ENCODE measurements at regions not wholly inside any gene's neighbourhood (a gene's known extent, or its start where the extent isn't known, plus 50 kb on each side); places are given as distances from the start of the nearest gene placed in this dataset.

GRCh38 chr11:25939691-25940090 lies 392.2 kb upstream of the ANO3 start:
- no peak for ATAC-seq (ENCODE audit: insufficient read depth, low FRiP score)
- H3K4me1 ChIP-seq (ENCODE audit: control insufficient read depth in 5 of 5, insufficient read depth in 5 of 5, low read length in 5 of 5) = peaks cover 0 to 9% (median 0%) of the 10 kb centered on the region in 5 donors
- H3K9ac ChIP-seq (ENCODE audit: insufficient read depth in 1 of 2, low read length in 2 of 2) = no peak overlapping the region
- 89 to 93% methylated on average over 2 of the region's 2 CpGs for WGBS, 2 donors
- H3K9me3 ChIP-seq (ENCODE audit: control insufficient read depth in 4 of 4, insufficient read depth in 3 of 4, low read length in 3 of 4) = peaks cover 0 to 3% (median 2%) of the 10 kb centered on the region in 4 donors
- TF ChIP-seq CTCF (IDR thresholded peaks at IDR 0.05; ENCODE audit: control extremely low read depth, extremely low read depth) = no peak
- H3K27ac ChIP-seq (ENCODE audit: low read depth in 1 of 2, low read length in 1 of 2) = no peak overlapping the region
- H3K4me3 ChIP-seq = no peak overlapping the region
- H3K27me3 ChIP-seq (ENCODE audit: control insufficient read depth in 3 of 3, insufficient read depth in 3 of 3, low read length in 2 of 3) = no peaks in the 10 kb centered on the region
- no peaks in the 10 kb centered on the region for H3K36me3 ChIP-seq (ENCODE audit: control insufficient read depth in 4 of 4, insufficient read depth in 4 of 4, low read length in 4 of 4)
- DNase-seq = no peak

GRCh38 chr11:25941353-25941752 lies 390.6 kb upstream of the ANO3 start:
- ATAC-seq (ENCODE audit: insufficient read depth, low FRiP score) (no peak), DNase-seq (no peak)
- no peaks in the 10 kb centered on the region for H3K36me3 ChIP-seq (ENCODE audit: control insufficient read depth in 4 of 4, insufficient read depth in 4 of 4, low read length in 4 of 4)
- H3K4me3 ChIP-seq = no peak overlapping the region
- H3K9ac ChIP-seq (ENCODE audit: insufficient read depth in 1 of 2, low read length in 2 of 2) = no peak overlapping the region
- no peaks in the 10 kb centered on the region for H3K27me3 ChIP-seq (ENCODE audit: control insufficient read depth in 3 of 3, insufficient read depth in 3 of 3, low read length in 2 of 3)
- no peak for TF ChIP-seq CTCF (IDR thresholded peaks at IDR 0.05; ENCODE audit: control extremely low read depth, extremely low read depth)
- WGBS, 2 donors = 78% methylated on average over 1 of the region's 1 CpG
- peaks cover 0 to 9% (median 0%) of the 10 kb centered on the region in 5 donors for H3K4me1 ChIP-seq (ENCODE audit: control insufficient read depth in 5 of 5, insufficient read depth in 5 of 5, low read length in 5 of 5)
- no peak overlapping the region for H3K27ac ChIP-seq (ENCODE audit: low read depth in 1 of 2, low read length in 1 of 2)
- peaks cover 0 to 2% (median 0%) of the 10 kb centered on the region in 4 donors for H3K9me3 ChIP-seq (ENCODE audit: control insufficient read depth in 4 of 4, insufficient read depth in 3 of 4, low read length in 3 of 4)

GRCh38 chr11:25943031-25943430 lies 388.9 kb upstream of the ANO3 start:
- Histone ChIP-seq H3K27ac (ENCODE audit: low read depth in 1 of 2, low read length in 1 of 2) (no peak overlapping the region), H3K36me3 (ENCODE audit: control insufficient read depth in 4 of 4, insufficient read depth in 4 of 4, low read length in 4 of 4) (no peaks in the 10 kb centered on the region), H3K27me3 (ENCODE audit: control insufficient read depth in 3 of 3, insufficient read depth in 3 of 3, low read length in 2 of 3) (no peaks in the 10 kb centered on the region), H3K4me1 (ENCODE audit: control insufficient read depth in 5 of 5, insufficient read depth in 5 of 5, low read length in 5 of 5) (no peaks in the 10 kb centered on the region), H3K9ac (ENCODE audit: insufficient read depth in 1 of 2, low read length in 2 of 2) (no peak overlapping the region), H3K9me3 (ENCODE audit: control insufficient read depth in 4 of 4, insufficient read depth in 3 of 4, low read length in 3 of 4) (peaks cover 0 to 2% (median 0%) of the 10 kb centered on the region in 4 donors), H3K4me3 (no peak overlapping the region)
- no peak for TF ChIP-seq CTCF (IDR thresholded peaks at IDR 0.05; ENCODE audit: control extremely low read depth, extremely low read depth)
- DNase-seq (no peak), ATAC-seq (ENCODE audit: insufficient read depth, low FRiP score) (no peak)
- WGBS, 2 donors = 71 to 83% methylated on average over 6 of the region's 6 CpGs
